NB4 (cell line): ENCODE measurements at regions not wholly inside any gene's neighbourhood (a gene's known extent, or its start where the extent isn't known, plus 50 kb on each side); places are given as distances from the start of the nearest gene placed in this dataset.

Source experiments
- DNase-seq: peaks from one replicate; pipeline ENCODE4 v3.0.0; 2010; ENCODE audit warnings: low read depth
- H3K4me3 ChIP-seq: one replicate; pipeline ENCODE4 v1.5.1; 2011; ENCODE audit warnings: mild to moderate bottlenecking, low read depth, low read length, moderate library complexity
- CTCF ChIP-seq: IDR thresholded peaks from one replicate; pipeline ENCODE4 v1.5.1; 2012; ENCODE audit warnings: low read depth, low read length
- MAX ChIP-seq: IDR thresholded peaks from 2 replicates; pipeline ENCODE4 v1.6.1; 2011; ENCODE audit warnings: low read depth, low read length
- MYC ChIP-seq: IDR thresholded peaks from 2 replicates; pipeline ENCODE4 v1.6.1; 2011; ENCODE audit warnings: low read depth, low read length
- POLR2A ChIP-seq: IDR thresholded peaks from 2 replicates; pipeline ENCODE4 v1.6.1; 2011; ENCODE audit warnings: mild to moderate bottlenecking; ENCODE audit not compliant: insufficient read length; ENCODE audit errors: extremely low read depth

DNA sequence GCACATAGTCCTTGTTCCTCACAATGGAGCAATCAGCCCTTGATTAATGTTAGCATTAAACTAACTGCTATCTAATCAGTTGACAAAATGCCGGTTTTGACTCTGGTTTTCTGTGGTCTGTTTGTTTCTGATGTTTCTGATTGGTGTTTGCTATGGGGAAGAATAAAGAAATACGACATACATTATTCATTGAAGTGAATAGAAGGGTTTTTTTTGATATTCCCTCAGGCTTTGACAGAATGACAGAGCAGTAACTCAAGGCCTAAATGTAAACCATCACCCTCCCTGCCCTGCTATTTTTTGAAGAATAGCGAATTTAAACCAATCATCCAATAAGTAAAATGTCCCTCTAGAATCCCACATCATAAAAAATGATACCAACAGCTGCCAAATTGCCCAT lies 65.5 kb upstream of the HS3ST1 start:
- no peak overlapping the region for H3K4me3 ChIP-seq
- TF ChIP-seq MAX: no peak
- no peak for TF ChIP-seq POLR2A
- no peak for TF ChIP-seq MYC
- no peak for TF ChIP-seq CTCF
- no peak for DNase-seq

DNA sequence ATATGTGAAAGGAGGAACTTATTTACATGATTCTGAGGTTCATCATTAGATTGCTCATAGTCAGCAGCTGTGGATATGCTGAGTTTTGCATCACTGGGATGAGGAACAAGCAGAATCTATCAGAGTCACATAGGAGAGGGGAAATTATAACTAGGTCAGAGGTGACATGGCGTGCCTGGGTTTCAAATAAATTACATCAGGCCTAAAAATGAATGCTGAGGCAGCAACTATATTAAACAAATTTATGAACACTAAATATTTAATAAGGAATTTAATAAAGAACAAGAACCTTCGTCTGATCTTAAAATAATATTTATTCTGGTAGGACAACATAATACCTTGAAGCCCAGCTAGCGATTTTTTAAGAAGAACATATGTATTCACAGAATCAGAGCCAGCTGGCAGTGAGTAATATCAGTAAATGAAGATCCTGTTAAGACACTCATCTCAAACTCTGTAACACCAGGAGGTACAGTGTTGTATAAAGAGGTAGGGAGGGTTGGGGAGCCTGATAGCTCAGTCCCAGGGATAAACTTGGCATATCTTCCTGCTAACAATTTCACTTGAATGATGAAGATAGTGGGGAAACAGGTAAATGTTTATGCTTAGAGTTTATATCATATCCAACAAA lies 60.9 kb upstream of the HS3ST1 start:
- TF ChIP-seq POLR2A (no peak), MYC (no peak)
- no peak for DNase-seq
- H3K4me3 ChIP-seq: no peak overlapping the region

- no peak for DNase-seq
- no peak overlapping the region for H3K4me3 ChIP-seq
- TF ChIP-seq MYC: no peak
- TF ChIP-seq MAX: no peak
- no peak for TF ChIP-seq POLR2A
- no peak for TF ChIP-seq CTCF
Observed at GRCh38 chr4:11488657-11489452, 60.2 kb upstream of the HS3ST1 start.

DNA sequence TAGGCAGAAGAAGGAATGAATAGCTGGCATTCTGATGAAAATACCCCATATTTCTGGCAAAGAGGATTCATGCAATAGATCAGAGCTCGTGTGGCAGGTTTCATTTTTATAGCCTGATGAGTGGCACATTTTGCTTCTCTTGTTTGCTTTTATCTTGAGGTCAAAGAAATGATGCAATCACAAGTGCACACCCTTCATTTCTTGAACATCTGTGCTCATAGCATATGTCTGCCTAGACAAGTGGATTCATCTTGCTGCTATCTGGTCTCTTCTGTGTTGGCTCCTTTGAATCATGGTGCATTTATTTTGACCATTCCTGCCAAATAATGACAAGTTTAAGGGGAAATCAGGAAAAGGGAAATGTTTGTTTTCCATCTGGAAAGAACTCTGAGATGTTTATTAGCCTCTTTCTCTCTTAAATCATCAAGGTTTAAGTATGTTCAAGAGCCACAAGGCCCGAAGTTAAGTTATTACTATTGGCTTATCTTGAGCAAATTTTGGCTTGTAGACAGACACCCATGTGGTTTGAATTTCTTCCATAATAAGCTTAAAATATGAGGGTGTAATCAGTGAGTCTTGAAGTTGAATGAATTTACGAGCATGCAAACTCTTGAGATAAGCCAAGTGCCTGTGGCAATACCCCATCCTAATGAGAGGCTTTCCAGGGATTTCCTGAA lies 59.3 kb upstream of the HS3ST1 start:
- TF ChIP-seq POLR2A: no peak
- peak; percentile 66 for TF ChIP-seq MAX
- no peak for TF ChIP-seq CTCF
- peak; percentile 83 for TF ChIP-seq MYC
- DNase-seq: peak; percentile 85

DNA sequence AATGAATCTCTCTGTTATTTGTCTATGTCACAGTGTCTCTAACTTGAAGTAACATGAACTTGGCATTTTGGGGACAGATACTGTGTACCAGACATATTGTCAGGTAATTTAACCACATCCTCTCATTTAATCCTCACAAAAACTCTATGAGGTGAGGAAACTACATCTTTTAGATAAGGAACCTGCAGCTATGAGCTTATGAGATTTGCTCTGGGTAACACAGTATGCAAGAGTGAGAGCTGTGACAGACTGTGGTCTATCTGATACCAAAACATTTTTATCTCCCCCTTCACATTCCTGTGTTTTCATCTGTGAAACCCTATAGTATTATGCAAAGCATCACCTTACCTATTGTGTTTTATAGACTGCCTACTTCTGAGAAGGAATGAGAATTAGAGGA lies 58.4 kb upstream of the HS3ST1 start:
- no peak for DNase-seq
- no peak for TF ChIP-seq CTCF
- no peak for TF ChIP-seq POLR2A
- TF ChIP-seq MYC: no peak
- no peak for TF ChIP-seq MAX
- H3K4me3 ChIP-seq: no peak overlapping the region

More for the DNA sequence above, 59.3 kb upstream of the HS3ST1 start:
- H3K4me3 ChIP-seq: no peak overlapping the region

DNA sequence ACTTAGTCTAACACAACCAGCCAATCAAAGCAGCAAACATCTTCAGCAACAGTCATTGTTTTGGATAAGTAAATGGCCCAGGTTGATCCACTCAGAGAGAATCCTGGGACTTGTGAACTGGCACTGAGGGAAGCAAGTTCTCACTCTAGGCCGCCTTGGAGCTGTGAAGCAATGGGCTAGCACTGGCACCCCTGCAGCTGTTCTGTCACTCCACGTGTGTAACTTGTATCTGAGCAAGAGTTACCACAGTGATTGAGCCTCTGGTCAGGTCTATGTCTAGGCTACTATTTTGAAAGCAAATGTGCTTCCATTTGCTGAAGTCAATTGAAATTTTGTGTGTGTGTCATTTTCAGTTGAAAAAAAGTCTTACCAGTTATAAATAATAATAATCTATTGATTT lies 57.2 kb upstream of the HS3ST1 start:
- TF ChIP-seq POLR2A (no peak), MAX (no peak), MYC (no peak), CTCF (no peak)
- H3K4me3 ChIP-seq: no peak overlapping the region
- DNase-seq: no peak
